ENCODE measurements at regions not wholly inside any gene's neighbourhood (a gene's known extent, or its start where the extent isn't known, plus 50 kb on each side); places are given as distances from the start of the nearest gene placed in this dataset.
A peak's percentile ranks its signal among the peaks of the same experiment; 100 is the strongest.
"Not testable (repeated sequence)": the region's sequence is repeated elsewhere in the genome, so short reads cannot be mapped to it uniquely, and the experiment has no call there.

GRCh38 chr14:35987731-35988130 lies 161.6 kb downstream of the BRMS1L start:
- FAIRE-seq: no peak

- no peak for FAIRE-seq
These were observed 160.1 kb downstream of the BRMS1L start for GRCh38 chr14:35986219-35986573.

GRCh38 chr14:35985474-35986218 lies 159.5 kb downstream of the BRMS1L start:
- FAIRE-seq: no peak

- FAIRE-seq: no peak
These were observed 153.4 kb downstream of the BRMS1L start for GRCh38 chr14:35979531-35979930.

- FAIRE-seq: no peak
These were observed 152.4 kb downstream of the BRMS1L start for GRCh38 chr14:35978561-35978960.

- FAIRE-seq: peak; percentile 37
These were observed 149.7 kb downstream of the BRMS1L start for GRCh38 chr14:35975814-35976213.

GRCh38 chr14:35973770-35974169 lies 147.6 kb downstream of the BRMS1L start:
- no peak for FAIRE-seq

GRCh38 chr14:35971965-35972630 lies 146.0 kb downstream of the BRMS1L start:
- no peak for FAIRE-seq

- FAIRE-seq: no peak
These were observed 143.2 kb downstream of the BRMS1L start for GRCh38 chr14:35969310-35969709.

- no peak for FAIRE-seq
These were observed 139.3 kb downstream of the BRMS1L start for GRCh38 chr14:35965400-35965799.

- FAIRE-seq: no peak
These were observed 138.7 kb downstream of the BRMS1L start for GRCh38 chr14:35964697-35965286.

- no peak for FAIRE-seq
These were observed 137.1 kb downstream of the BRMS1L start for GRCh38 chr14:35963209-35963608.

GRCh38 chr14:35961697-35962274 lies 135.6 kb downstream of the BRMS1L start:
- FAIRE-seq: no peak

GRCh38 chr14:35959835-35960234 lies 133.7 kb downstream of the BRMS1L start:
- FAIRE-seq: no peak

- FAIRE-seq: no peak
These were observed 132.4 kb downstream of the BRMS1L start for GRCh38 chr14:35958499-35958898.

GRCh38 chr14:35956376-35957085 lies 130.4 kb downstream of the BRMS1L start:
- no peak for FAIRE-seq

- no peak for FAIRE-seq
These were observed 126.4 kb downstream of the BRMS1L start for GRCh38 chr14:35952584-35952983.

GRCh38 chr14:35949920-35950513 lies 123.9 kb downstream of the BRMS1L start:
- no peak for FAIRE-seq

- not testable (repeated sequence) for FAIRE-seq
These were observed 121.8 kb downstream of the BRMS1L start for GRCh38 chr14:35947983-35948382.

- no peak for FAIRE-seq
These were observed 118.7 kb downstream of the BRMS1L start for GRCh38 chr14:35944847-35945246.

- no peak for FAIRE-seq
These were observed 114.2 kb downstream of the BRMS1L start for GRCh38 chr14:35940291-35940690.

- no peak for FAIRE-seq
These were observed 112.6 kb downstream of the BRMS1L start for GRCh38 chr14:35938770-35939169.

GRCh38 chr14:35934499-35934898 lies 108.4 kb downstream of the BRMS1L start:
- FAIRE-seq: no peak

Data from G401.6 (cell line).